ENCODE measurements at regions not wholly inside any gene's neighbourhood (a gene's known extent, or its start where the extent isn't known, plus 50 kb on each side); places are given as distances from the start of the nearest gene placed in this dataset.
"Not testable (repeated sequence)": the region's sequence is repeated elsewhere in the genome, so short reads cannot be mapped to it uniquely, and the experiment has no call there.

DNA sequence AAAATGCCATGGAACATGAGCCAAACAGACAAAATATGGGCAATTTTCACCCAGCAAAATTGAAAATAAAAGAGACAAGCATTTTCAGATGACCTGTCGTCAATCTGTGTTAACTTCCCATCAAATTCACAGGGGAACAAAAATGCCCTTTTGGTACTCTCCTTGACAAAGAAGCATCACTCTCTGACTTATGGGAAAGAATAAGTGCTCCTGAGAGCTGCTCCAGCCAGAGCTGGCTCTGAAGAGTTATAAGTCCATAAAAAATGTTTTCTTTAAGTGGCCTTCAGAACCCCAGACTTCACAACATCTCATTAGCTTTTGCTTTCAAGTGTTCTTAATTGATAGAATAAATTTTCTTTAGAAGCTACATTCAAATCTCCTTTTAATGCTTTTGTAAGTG is 721.4 kb upstream of the GOT2 start:
- Histone ChIP-seq H3K36me3 (no peaks in the 10 kb centered on the region), H3K27me3 (no peaks in the 10 kb centered on the region), H3K27ac (no peak overlapping the region), H3K9me3 (no peaks in the 10 kb centered on the region), H3K4me1 (no peaks in the 10 kb centered on the region), H3K4me3 (no peak overlapping the region)
- ATAC-seq (no peak), DNase-seq (no peak)
- in situ Hi-C loops (cut with MboI; ENCODE audit: low sequenced_read_pairs in 4 of 4): no loop called here
- TF ChIP-seq POLR2A (IDR thresholded peaks at IDR 0.05): no peak
- TF ChIP-seq, protein P1, sequence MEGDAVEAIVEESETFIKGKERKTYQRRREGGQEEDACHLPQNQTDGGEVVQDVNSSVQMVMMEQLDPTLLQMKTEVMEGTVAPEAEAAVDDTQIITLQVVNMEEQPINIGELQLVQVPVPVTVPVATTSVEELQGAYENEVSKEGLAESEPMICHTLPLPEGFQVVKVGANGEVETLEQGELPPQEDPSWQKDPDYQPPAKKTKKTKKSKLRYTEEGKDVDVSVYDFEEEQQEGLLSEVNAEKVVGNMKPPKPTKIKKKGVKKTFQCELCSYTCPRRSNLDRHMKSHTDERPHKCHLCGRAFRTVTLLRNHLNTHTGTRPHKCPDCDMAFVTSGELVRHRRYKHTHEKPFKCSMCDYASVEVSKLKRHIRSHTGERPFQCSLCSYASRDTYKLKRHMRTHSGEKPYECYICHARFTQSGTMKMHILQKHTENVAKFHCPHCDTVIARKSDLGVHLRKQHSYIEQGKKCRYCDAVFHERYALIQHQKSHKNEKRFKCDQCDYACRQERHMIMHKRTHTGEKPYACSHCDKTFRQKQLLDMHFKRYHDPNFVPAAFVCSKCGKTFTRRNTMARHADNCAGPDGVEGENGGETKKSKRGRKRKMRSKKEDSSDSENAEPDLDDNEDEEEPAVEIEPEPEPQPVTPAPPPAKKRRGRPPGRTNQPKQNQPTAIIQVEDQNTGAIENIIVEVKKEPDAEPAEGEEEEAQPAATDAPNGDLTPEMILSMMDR (IDR thresholded peaks at IDR 0.05 in 4 of 5, conservative IDR thresholded peaks at IDR 0.05 in 1 of 5): no peak
- intact Hi-C loops (cut with DNase I; ENCODE audit: low total_unique reads): no loop called here

DNA sequence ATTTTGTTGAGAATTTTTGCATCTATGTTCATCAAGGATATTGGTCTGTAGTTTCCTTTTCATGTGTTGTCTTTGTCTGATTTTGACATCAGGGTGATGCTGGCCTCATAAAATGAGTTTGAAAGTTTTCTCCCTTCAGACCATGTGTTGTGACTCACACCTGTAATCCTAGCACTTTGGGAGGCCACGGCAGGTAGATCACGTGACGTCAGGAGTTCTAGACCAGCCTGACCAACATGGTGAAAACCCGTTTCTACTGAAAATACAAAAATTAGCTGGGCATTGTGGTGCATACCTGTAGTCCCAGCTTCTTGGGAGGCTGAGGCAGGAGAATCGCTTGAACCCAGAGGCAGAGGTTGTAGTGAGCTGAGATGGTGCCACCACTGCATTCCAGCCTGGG is 716.4 kb upstream of the GOT2 start:
- in situ Hi-C loops (cut with MboI; ENCODE audit: low sequenced_read_pairs in 4 of 4); DNase-seq; H3K4me3 ChIP-seq; H3K36me3 ChIP-seq; intact Hi-C loops (cut with DNase I; ENCODE audit: low total_unique reads); H3K27ac ChIP-seq; H3K27me3 ChIP-seq; ATAC-seq; H3K9me3 ChIP-seq; H3K4me1 ChIP-seq: not testable (repeated sequence)

DNA sequence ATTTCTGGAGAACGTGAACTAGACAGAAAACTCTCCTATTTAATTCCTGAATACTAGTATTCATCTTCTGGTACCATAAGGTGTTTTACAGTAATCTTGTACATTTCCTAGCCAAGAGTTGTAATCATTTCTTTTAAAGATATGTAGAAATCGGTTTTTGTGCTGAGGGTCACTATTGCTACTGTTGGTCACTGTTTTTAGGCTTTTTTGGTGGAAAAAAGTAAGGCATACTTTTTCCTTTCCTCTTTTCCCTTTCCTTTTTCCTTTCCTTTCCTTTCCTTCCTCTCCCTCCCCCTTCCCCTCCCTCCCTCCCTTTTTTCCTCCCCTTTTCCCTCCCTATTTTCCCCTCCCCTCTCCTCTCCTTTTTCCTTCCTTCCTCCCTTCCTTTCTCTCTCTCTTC is 706.4 kb upstream of the GOT2 start:
- Histone ChIP-seq H3K36me3 (no peaks in the 10 kb centered on the region), H3K4me1 (no peaks in the 10 kb centered on the region), H3K9me3 (no peaks in the 10 kb centered on the region), H3K4me3 (no peak overlapping the region), H3K27ac (no peak overlapping the region), H3K27me3 (no peaks in the 10 kb centered on the region)
- DNase-seq (no peak), ATAC-seq (no peak)
- in situ Hi-C loops (cut with MboI; ENCODE audit: low sequenced_read_pairs in 4 of 4) (no loop called here), intact Hi-C loops (cut with DNase I; ENCODE audit: low total_unique reads) (no loop called here)
- TF ChIP-seq, protein P1 (IDR thresholded peaks at IDR 0.05 in 4 of 5, conservative IDR thresholded peaks at IDR 0.05 in 1 of 5): no peak
- TF ChIP-seq POLR2A (IDR thresholded peaks at IDR 0.05): no peak

DNA sequence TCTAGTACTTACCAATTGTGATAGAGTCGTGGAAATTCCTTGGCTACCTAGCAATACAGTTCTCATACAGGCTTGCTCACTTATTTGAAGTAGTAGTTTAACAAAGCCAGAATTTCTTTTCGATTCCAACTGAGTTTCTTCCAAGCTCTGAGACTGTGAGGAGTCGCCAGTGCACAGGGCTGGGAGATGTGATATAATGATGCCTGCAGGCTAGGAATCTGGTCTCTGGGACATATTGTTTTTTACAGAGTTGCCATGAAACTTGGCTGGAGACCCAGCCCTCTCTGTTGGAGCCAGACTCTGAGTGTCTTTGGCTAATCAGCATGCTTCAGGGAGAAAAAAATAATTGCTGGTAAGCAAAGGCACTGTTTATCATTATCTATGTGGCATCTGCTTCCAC is 698.8 kb upstream of the GOT2 start:
- ATAC-seq (no peak), DNase-seq (no peak)
- H3K4me3 ChIP-seq: no peak overlapping the region
- peaks cover 0 to 5% (median 0%) of the 10 kb centered on the region in 3 donors for H3K9me3 ChIP-seq
- in situ Hi-C loops (cut with MboI; ENCODE audit: low sequenced_read_pairs in 4 of 4): no loop called here
- H3K4me1 ChIP-seq: no peaks in the 10 kb centered on the region
- H3K36me3 ChIP-seq: no peaks in the 10 kb centered on the region
- no peaks in the 10 kb centered on the region for H3K27me3 ChIP-seq
- H3K27ac ChIP-seq: no peak overlapping the region
- intact Hi-C loops (cut with DNase I; ENCODE audit: low total_unique reads): no loop called here
- no peak for TF ChIP-seq POLR2A (IDR thresholded peaks at IDR 0.05)
- TF ChIP-seq, protein P1 (IDR thresholded peaks at IDR 0.05 in 4 of 5, conservative IDR thresholded peaks at IDR 0.05 in 1 of 5): no peak

DNA sequence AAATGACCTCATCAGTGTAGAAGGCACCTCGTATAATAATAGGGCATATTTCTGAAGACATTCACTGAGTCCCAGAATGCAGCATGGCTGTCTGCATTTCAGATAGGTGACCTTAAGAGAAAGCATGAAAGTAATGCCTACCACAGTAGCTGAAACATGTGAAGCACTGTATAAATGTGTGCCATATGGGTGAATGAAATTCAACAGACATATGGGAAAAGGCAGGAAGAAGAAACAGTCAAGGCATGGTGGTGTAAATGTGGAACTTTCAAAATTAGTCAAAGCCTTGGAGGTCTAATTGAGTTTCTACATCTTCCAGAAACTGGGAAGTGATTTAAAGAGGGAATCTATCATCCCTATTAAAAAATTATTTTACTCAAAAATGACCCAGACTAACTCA is 698.2 kb upstream of the GOT2 start:
- Histone ChIP-seq H3K4me3 (no peak overlapping the region), H3K27me3 (no peaks in the 10 kb centered on the region), H3K27ac (no peak overlapping the region), H3K9me3 (peaks cover 0 to 5% (median 0%) of the 10 kb centered on the region in 3 donors), H3K36me3 (no peaks in the 10 kb centered on the region), H3K4me1 (no peaks in the 10 kb centered on the region)
- ATAC-seq (no peak), DNase-seq (no peak)
- TF ChIP-seq, protein P1 (IDR thresholded peaks at IDR 0.05 in 4 of 5, conservative IDR thresholded peaks at IDR 0.05 in 1 of 5): no peak
- TF ChIP-seq POLR2A (IDR thresholded peaks at IDR 0.05): no peak
- intact Hi-C loops (cut with DNase I; ENCODE audit: low total_unique reads) (no loop called here), in situ Hi-C loops (cut with MboI; ENCODE audit: low sequenced_read_pairs in 4 of 4) (no loop called here)
